MV-4-11 (cell line): ENCODE measurements at regions not wholly inside any gene's neighbourhood (a gene's known extent, or its start where the extent isn't known, plus 50 kb on each side); places are given as distances from the start of the nearest gene placed in this dataset.
A peak's percentile ranks its signal among the peaks of the same experiment; 100 is the strongest.
"Not testable (repeated sequence)": the region's sequence is repeated elsewhere in the genome, so short reads cannot be mapped to it uniquely, and the experiment has no call there.

Experiments used
- DNase-seq: peaks from one replicate; lab custom pipeline; 2025; lab: John Stamatoyannopoulos, UW

- DNase-seq = not testable (repeated sequence)
Observed at GRCh38 chr1:86633306-86633838, 71.0 kb upstream of the SH3GLB1 start.

- DNase-seq = no peak
Observed at GRCh38 chr1:86633921-86634320, 70.5 kb upstream of the SH3GLB1 start.

- no peak for DNase-seq
Observed at GRCh38 chr1:86636898-86637297, 67.5 kb upstream of the SH3GLB1 start.

- DNase-seq = no peak
Observed at GRCh38 chr1:86640161-86640670, 64.2 kb upstream of the SH3GLB1 start.

GRCh38 chr1:86641318-86641717 is 63.1 kb upstream of the SH3GLB1 start:
- DNase-seq = no peak

- not testable (repeated sequence) for DNase-seq
Observed at GRCh38 chr1:86644655-86645054, 59.7 kb upstream of the SH3GLB1 start.

GRCh38 chr1:86645851-86646250 is 58.5 kb upstream of the SH3GLB1 start:
- no peak for DNase-seq

- DNase-seq = peak; percentile 38
Observed at GRCh38 chr1:86646256-86646655, 58.1 kb upstream of the SH3GLB1 start.

GRCh38 chr1:86648255-86648654 is 56.1 kb upstream of the SH3GLB1 start:
- no peak for DNase-seq

- DNase-seq = no peak
Observed at GRCh38 chr1:86649618-86650017, 54.8 kb upstream of the SH3GLB1 start.

GRCh38 chr1:86650065-86650464 is 54.3 kb upstream of the SH3GLB1 start:
- DNase-seq = no peak
